ENCODE measurements at regions not wholly inside any gene's neighbourhood (a gene's known extent, or its start where the extent isn't known, plus 50 kb on each side); places are given as distances from the start of the nearest gene placed in this dataset.
"Not testable (repeated sequence)": the region's sequence is repeated elsewhere in the genome, so short reads cannot be mapped to it uniquely, and the experiment has no call there.

DNA sequence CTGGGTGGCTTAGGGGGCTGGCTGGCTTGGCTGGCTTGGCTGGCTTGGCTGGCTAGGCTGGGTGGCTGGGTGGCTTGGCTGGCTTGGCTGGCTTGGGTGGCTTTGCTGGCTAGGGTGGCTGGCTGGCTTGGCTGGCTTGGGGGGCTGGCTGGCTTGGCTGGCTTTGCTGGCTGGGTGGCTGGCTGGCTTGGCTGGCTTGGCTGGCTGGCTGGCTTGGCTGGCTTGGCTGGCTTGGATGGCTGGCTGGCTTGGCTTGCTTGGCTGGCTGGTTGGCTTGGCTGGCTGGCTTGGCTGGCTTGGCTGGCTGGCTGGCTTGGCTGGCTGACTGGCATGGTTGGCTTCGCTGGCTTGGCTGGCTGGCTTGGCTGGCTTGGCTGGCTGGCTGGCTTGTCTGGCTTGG is 439.4 kb downstream of the GOLGA6L6 start:
- CTCF ChIA-PET = not testable (repeated sequence)

DNA sequence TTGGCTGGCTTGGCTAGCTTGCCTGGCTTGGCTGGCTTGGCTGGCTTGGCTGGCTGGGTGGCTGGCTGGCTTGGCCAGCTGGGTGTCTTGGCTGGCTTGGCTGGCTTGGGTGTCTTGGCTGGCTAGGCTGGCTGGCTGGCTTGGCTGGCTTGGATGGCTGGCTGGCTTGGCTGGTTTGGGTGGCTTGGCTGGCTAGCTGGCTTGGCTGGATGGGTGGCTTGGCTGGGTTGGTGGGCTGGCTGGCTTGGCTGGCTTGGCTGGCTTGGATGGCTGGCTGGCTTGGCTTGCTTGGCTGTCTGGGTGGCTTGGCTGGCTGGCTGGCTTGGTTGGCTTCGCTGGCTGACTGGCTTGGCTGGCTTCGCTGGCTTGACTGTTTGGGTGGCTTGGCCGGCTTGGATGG is 440.3 kb downstream of the GOLGA6L6 start:
- POLR2A ChIA-PET; H3K9ac ChIP-seq; H3K4me1 ChIP-seq (ENCODE audit: control insufficient read depth in 1 of 2, insufficient read depth in 2 of 2, low read depth in 1 of 2, low read length in 1 of 2); CTCF ChIA-PET; H2AFZ ChIP-seq (ENCODE audit: low read depth); DNase-seq; H3K27ac ChIP-seq (ENCODE audit: low read depth in 2 of 2, low read length in 1 of 2); H3F3A ChIP-seq (replicated peaks; ENCODE audit: insufficient read depth); H3K9me3 ChIP-seq; H3K79me2 ChIP-seq (ENCODE audit: insufficient read depth); H3K4me2 ChIP-seq; H3K27me3 ChIP-seq (ENCODE audit: insufficient read depth); H3K9me2 ChIP-seq; H4K20me1 ChIP-seq (ENCODE audit: insufficient read depth); H3K4me3 ChIP-seq (ENCODE audit: low read depth in 2 of 2, low read length in 1 of 2); H3K36me3 ChIP-seq (replicated peaks in 1 of 2; ENCODE audit: control insufficient read depth in 1 of 2, insufficient read depth in 2 of 2, low read length in 1 of 2): not testable (repeated sequence)
- no CpG with 5 or more reads among the region's 3 CpGs for WGBS (ENCODE audit: low lambda C conversion rate)

More for the DNA sequence above, 439.4 kb downstream of the GOLGA6L6 start:
- H3F3A ChIP-seq (replicated peaks; ENCODE audit: insufficient read depth); H3K4me2 ChIP-seq; DNase-seq; H3K9me3 ChIP-seq; POLR2A ChIA-PET; H3K27ac ChIP-seq (ENCODE audit: low read depth in 2 of 2, low read length in 1 of 2); H3K4me1 ChIP-seq (ENCODE audit: control insufficient read depth in 1 of 2, insufficient read depth in 2 of 2, low read depth in 1 of 2, low read length in 1 of 2); H3K27me3 ChIP-seq (ENCODE audit: insufficient read depth); H4K20me1 ChIP-seq (ENCODE audit: insufficient read depth); H2AFZ ChIP-seq (ENCODE audit: low read depth); H3K9ac ChIP-seq; H3K4me3 ChIP-seq (ENCODE audit: low read depth in 2 of 2, low read length in 1 of 2); H3K9me2 ChIP-seq; H3K79me2 ChIP-seq (ENCODE audit: insufficient read depth); H3K36me3 ChIP-seq (replicated peaks in 1 of 2; ENCODE audit: control insufficient read depth in 1 of 2, insufficient read depth in 2 of 2, low read length in 1 of 2): not testable (repeated sequence)
- WGBS (ENCODE audit: low lambda C conversion rate) = no CpG with 5 or more reads among the region's 1 CpG

DNA sequence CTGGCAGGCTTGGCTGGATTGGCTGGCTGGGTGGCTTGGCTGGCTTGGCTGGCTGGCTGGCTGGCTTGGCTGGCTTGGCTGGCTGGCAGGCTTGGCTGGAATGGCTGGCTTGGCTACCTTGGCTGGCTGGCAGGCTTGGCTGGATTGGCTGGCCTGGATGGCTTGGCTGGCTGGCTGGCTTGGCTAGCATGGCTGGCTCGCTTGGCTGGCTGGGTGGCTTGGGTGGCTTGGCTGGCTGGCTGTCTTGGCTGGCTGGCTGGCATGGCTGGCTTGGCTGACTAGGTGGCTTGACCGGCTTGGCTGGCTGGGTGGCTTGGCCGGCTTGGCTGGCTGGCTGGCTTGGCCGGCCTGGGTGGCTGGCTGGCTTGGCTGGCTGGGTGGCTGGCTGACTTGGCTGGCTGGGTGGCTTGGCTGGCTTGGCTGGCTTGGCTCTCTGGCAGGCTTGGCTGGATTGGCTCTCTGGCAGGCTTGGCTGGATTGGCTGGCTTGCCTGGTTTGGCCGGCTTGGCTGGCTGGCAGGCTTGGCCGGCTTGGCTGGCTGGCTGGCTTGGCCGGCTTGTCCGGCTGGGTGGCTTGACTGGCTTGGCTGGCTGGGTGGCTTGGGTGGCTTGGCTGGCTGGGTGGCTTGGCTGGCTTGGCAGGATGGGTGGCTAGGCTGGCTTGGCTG is 440.9 kb downstream of the GOLGA6L6 start:
- H3K27me3 ChIP-seq (ENCODE audit: insufficient read depth); H3K4me3 ChIP-seq (ENCODE audit: low read depth in 2 of 2, low read length in 1 of 2); POLR2A ChIA-PET; H3K4me1 ChIP-seq (ENCODE audit: control insufficient read depth in 1 of 2, insufficient read depth in 2 of 2, low read depth in 1 of 2, low read length in 1 of 2); H3K27ac ChIP-seq (ENCODE audit: low read depth in 2 of 2, low read length in 1 of 2); H3K9me2 ChIP-seq; H3K9ac ChIP-seq; DNase-seq; H3K9me3 ChIP-seq; H3K4me2 ChIP-seq; H3K79me2 ChIP-seq (ENCODE audit: insufficient read depth); H3F3A ChIP-seq (replicated peaks; ENCODE audit: insufficient read depth); H4K20me1 ChIP-seq (ENCODE audit: insufficient read depth); CTCF ChIA-PET; H2AFZ ChIP-seq (ENCODE audit: low read depth); H3K36me3 ChIP-seq (replicated peaks in 1 of 2; ENCODE audit: control insufficient read depth in 1 of 2, insufficient read depth in 2 of 2, low read length in 1 of 2): not testable (repeated sequence)
- no CpG with 5 or more reads among the region's 8 CpGs for WGBS (ENCODE audit: low lambda C conversion rate)

DNA sequence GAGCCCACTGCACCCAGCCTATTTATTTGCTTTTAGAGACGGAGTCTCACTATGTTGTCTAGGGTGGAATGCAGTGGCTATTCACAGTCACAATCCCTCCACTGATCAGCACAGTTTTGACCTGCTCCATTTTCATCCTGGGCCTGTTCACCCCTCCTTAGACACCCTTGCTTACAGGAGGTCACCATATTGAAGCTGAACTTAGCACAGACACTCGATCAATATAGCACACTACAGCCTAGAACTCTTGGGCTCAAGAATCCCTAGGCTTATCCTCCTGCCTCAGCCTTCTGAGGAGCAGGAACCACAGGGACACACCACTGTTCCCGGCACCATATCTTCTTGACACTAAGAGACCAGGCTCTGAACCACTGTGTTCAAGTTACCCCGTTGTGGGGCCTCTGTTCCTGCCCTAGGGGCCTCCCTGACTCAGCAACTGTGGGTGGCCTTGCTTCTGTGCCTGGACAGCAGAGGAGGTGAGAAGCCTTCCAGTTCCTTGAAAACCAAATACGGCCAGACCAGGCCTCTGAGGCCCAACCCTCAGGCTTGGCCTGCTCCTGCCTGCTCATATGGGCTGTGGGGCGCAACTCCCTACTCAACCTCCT is 445.8 kb downstream of the GOLGA6L6 start:
- H4K20me1 ChIP-seq (ENCODE audit: insufficient read depth); H3K36me3 ChIP-seq (replicated peaks in 1 of 2; ENCODE audit: control insufficient read depth in 1 of 2, insufficient read depth in 2 of 2, low read length in 1 of 2); H3K27ac ChIP-seq (ENCODE audit: low read depth in 2 of 2, low read length in 1 of 2); H3K4me3 ChIP-seq (ENCODE audit: low read depth in 2 of 2, low read length in 1 of 2); H3K9me3 ChIP-seq; H3K27me3 ChIP-seq (ENCODE audit: insufficient read depth); H2AFZ ChIP-seq (ENCODE audit: low read depth); H3K9me2 ChIP-seq; H3K4me1 ChIP-seq (ENCODE audit: control insufficient read depth in 1 of 2, insufficient read depth in 2 of 2, low read depth in 1 of 2, low read length in 1 of 2); CTCF ChIA-PET; H3K4me2 ChIP-seq; DNase-seq; H3K79me2 ChIP-seq (ENCODE audit: insufficient read depth); H3F3A ChIP-seq (replicated peaks; ENCODE audit: insufficient read depth); H3K9ac ChIP-seq; POLR2A ChIA-PET: not testable (repeated sequence)
- 7% methylated on average over 1 of the region's 6 CpGs for WGBS (ENCODE audit: low lambda C conversion rate)

DNA sequence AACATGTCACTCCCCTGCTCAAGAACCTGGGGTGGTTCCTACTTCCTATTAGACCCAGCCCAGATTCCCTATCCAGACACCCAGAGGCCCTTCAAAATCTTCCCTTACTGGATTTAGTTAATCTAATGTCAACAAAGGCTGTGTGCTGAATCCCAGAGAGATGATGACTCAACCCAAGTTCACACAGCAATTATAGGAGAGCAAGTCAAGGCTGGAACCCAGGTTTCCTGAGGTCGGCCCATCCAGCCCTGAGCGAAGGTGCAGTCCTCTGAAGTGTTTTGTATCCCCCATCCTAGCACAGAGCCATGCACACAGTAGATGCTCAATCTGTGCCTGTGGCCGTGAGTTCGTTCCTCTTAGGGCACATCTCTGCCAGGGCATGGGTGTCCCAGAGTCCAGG is 452.1 kb downstream of the GOLGA6L6 start:
- H3K27ac ChIP-seq (ENCODE audit: low read depth in 2 of 2, low read length in 1 of 2); H3K4me3 ChIP-seq (ENCODE audit: low read depth in 2 of 2, low read length in 1 of 2); CTCF ChIA-PET; H3K9me3 ChIP-seq; H3K79me2 ChIP-seq (ENCODE audit: insufficient read depth); H2AFZ ChIP-seq (ENCODE audit: low read depth); H3F3A ChIP-seq (replicated peaks; ENCODE audit: insufficient read depth); DNase-seq; H3K36me3 ChIP-seq (replicated peaks in 1 of 2; ENCODE audit: control insufficient read depth in 1 of 2, insufficient read depth in 2 of 2, low read length in 1 of 2); H3K9me2 ChIP-seq; POLR2A ChIA-PET; H3K4me1 ChIP-seq (ENCODE audit: control insufficient read depth in 1 of 2, insufficient read depth in 2 of 2, low read depth in 1 of 2, low read length in 1 of 2); H4K20me1 ChIP-seq (ENCODE audit: insufficient read depth); H3K4me2 ChIP-seq; H3K27me3 ChIP-seq (ENCODE audit: insufficient read depth); H3K9ac ChIP-seq: not testable (repeated sequence)
- 0% methylated on average over 1 of the region's 4 CpGs for WGBS (ENCODE audit: low lambda C conversion rate)

DNA sequence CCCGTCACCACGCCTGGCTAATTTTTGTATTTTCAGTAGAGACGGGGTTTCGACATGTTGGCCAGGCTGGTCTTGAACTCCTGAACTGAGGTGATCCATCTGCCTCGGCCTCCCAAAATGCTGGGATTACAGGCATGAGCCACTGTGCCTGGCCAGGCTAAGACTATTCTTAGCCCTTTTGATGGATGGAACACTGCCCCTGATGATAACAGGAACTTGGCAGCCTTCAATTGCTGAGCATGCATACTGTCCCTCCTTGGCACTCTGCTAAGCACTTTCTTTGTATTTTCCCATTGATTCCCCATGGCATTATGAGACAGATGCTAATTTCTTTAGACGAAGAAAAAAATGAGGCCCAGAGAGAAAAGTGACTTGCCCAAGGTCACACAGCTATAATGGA is 457.6 kb downstream of the GOLGA6L6 start:
- CTCF ChIA-PET; H3K9me2 ChIP-seq; H3K9me3 ChIP-seq; H3K79me2 ChIP-seq (ENCODE audit: insufficient read depth); H3K27me3 ChIP-seq (ENCODE audit: insufficient read depth); DNase-seq; H2AFZ ChIP-seq (ENCODE audit: low read depth); H3K4me2 ChIP-seq; H3K36me3 ChIP-seq (replicated peaks in 1 of 2; ENCODE audit: control insufficient read depth in 1 of 2, insufficient read depth in 2 of 2, low read length in 1 of 2); H3K9ac ChIP-seq; POLR2A ChIA-PET; H4K20me1 ChIP-seq (ENCODE audit: insufficient read depth); H3K4me3 ChIP-seq (ENCODE audit: low read depth in 2 of 2, low read length in 1 of 2); H3K27ac ChIP-seq (ENCODE audit: low read depth in 2 of 2, low read length in 1 of 2); H3K4me1 ChIP-seq (ENCODE audit: control insufficient read depth in 1 of 2, insufficient read depth in 2 of 2, low read depth in 1 of 2, low read length in 1 of 2); H3F3A ChIP-seq (replicated peaks; ENCODE audit: insufficient read depth): not testable (repeated sequence)
- WGBS (ENCODE audit: low lambda C conversion rate) = no CpG with 5 or more reads among the region's 6 CpGs
